ENCODE measurements at regions not wholly inside any gene's neighbourhood (a gene's known extent, or its start where the extent isn't known, plus 50 kb on each side); places are given as distances from the start of the nearest gene placed in this dataset.

- TF ChIP-seq, protein P1, sequence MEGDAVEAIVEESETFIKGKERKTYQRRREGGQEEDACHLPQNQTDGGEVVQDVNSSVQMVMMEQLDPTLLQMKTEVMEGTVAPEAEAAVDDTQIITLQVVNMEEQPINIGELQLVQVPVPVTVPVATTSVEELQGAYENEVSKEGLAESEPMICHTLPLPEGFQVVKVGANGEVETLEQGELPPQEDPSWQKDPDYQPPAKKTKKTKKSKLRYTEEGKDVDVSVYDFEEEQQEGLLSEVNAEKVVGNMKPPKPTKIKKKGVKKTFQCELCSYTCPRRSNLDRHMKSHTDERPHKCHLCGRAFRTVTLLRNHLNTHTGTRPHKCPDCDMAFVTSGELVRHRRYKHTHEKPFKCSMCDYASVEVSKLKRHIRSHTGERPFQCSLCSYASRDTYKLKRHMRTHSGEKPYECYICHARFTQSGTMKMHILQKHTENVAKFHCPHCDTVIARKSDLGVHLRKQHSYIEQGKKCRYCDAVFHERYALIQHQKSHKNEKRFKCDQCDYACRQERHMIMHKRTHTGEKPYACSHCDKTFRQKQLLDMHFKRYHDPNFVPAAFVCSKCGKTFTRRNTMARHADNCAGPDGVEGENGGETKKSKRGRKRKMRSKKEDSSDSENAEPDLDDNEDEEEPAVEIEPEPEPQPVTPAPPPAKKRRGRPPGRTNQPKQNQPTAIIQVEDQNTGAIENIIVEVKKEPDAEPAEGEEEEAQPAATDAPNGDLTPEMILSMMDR (IDR thresholded peaks at IDR 0.05; ENCODE audit: insufficient read depth, low read depth, low read length): no peak
- no peak for TF ChIP-seq EZH2 (IDR thresholded peaks at IDR 0.05; ENCODE audit: insufficient read depth, low read length)
Measured at GRCh38 chr19:34851277-34851804, 75.4 kb upstream of the ZNF30 start.

All from astrocyte (in vitro differentiated cells and primary cell).